HEK293T (cell line): ENCODE measurements at regions not wholly inside any gene's neighbourhood (a gene's known extent, or its start where the extent isn't known, plus 50 kb on each side); places are given as distances from the start of the nearest gene placed in this dataset.

ENCODE experiments used
- ARNT ChIP-seq: fragments of 450-650 bp; IDR thresholded peaks from 2 replicates; pipeline ENCODE4 v1.6.1; 2017; ENCODE audit warnings: mild to moderate bottlenecking
- BHLHE40 ChIP-seq: fragments of 450-650 bp; IDR thresholded peaks from 2 replicates; pipeline ENCODE4 v1.6.1; 2016; ENCODE audit warnings: mild to moderate bottlenecking, moderate library complexity, borderline replicate concordance
- CTBP1 ChIP-seq: fragments of 450-650 bp; IDR thresholded peaks from 2 replicates; pipeline ENCODE4 v1.6.1; 2016; ENCODE audit warnings: borderline replicate concordance
- ELF4 ChIP-seq: fragments of 450-650 bp; IDR thresholded peaks from 2 replicates; pipeline ENCODE4 v1.6.1; 2017; ENCODE audit warnings: antibody characterized with exemption
- FOXK2 ChIP-seq: fragments of 450-650 bp; IDR thresholded peaks from 2 replicates; pipeline ENCODE4 v1.6.1; 2016; ENCODE audit warnings: mild to moderate bottlenecking
- FOXM1 ChIP-seq: fragments of 450-650 bp; IDR thresholded peaks from 2 replicates; pipeline ENCODE4 v1.6.1; 2017; ENCODE audit warnings: mild to moderate bottlenecking, borderline replicate concordance
- HDGF ChIP-seq: fragments of 450-650 bp; IDR thresholded peaks from 2 replicates; pipeline ENCODE4 v1.6.1; 2017; ENCODE audit warnings: antibody characterized with exemption, borderline replicate concordance
- L3MBTL2 ChIP-seq: fragments of 450-650 bp; conservative IDR thresholded peaks from 2 replicates; pipeline ENCODE4 v1.6.1; 2016; ENCODE audit warnings: mild to moderate bottlenecking
- NFRKB ChIP-seq: fragments of 450-650 bp; IDR thresholded peaks from 2 replicates; pipeline ENCODE4 v1.6.1; 2016; ENCODE audit warnings: mild to moderate bottlenecking, moderate library complexity
- SP1 ChIP-seq: fragments of 450-650 bp; IDR thresholded peaks from 2 replicates; pipeline ENCODE4 v1.6.1; 2017
- SUZ12 ChIP-seq: fragments of 450-650 bp; IDR thresholded peaks from 2 replicates; pipeline ENCODE4 v1.6.1; 2016; ENCODE audit warnings: mild to moderate bottlenecking
- TARDBP ChIP-seq: fragments of 450-650 bp; IDR thresholded peaks from 2 replicates; pipeline ENCODE4 v1.6.1; 2016
- ZNF384 ChIP-seq: fragments of 450-650 bp; IDR thresholded peaks from 2 replicates; pipeline ENCODE4 v1.6.1; 2016
- TF ChIP-seq, protein P1 (sequence below): fragments of 450-650 bp; IDR thresholded peaks from 2 replicates; pipeline ENCODE4 v1.6.1; 2016

- TF ChIP-seq HDGF, result no peak
- TF ChIP-seq NFRKB, result no peak
- TF ChIP-seq FOXK2, result no peak
- no peak for TF ChIP-seq SP1
- TF ChIP-seq FOXM1, result no peak
- TF ChIP-seq, protein P1, sequence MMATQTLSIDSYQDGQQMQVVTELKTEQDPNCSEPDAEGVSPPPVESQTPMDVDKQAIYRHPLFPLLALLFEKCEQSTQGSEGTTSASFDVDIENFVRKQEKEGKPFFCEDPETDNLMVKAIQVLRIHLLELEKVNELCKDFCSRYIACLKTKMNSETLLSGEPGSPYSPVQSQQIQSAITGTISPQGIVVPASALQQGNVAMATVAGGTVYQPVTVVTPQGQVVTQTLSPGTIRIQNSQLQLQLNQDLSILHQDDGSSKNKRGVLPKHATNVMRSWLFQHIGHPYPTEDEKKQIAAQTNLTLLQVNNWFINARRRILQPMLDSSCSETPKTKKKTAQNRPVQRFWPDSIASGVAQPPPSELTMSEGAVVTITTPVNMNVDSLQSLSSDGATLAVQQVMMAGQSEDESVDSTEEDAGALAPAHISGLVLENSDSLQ, result no peak
- TF ChIP-seq SUZ12, result no peak
- no peak for TF ChIP-seq ARNT
- TF ChIP-seq TARDBP, result no peak
- no peak for TF ChIP-seq ZNF384
- no peak for TF ChIP-seq L3MBTL2
- TF ChIP-seq ELF4, result no peak
- no peak for TF ChIP-seq BHLHE40
- TF ChIP-seq CTBP1, result no peak
These were observed 70.9 kb downstream of the DIRAS3 start for GRCh38 chr1:67979532-67979931.
